ENCODE measurements at regions not wholly inside any gene's neighbourhood (a gene's known extent, or its start where the extent isn't known, plus 50 kb on each side); places are given as distances from the start of the nearest gene placed in this dataset.
A peak's percentile ranks its signal among the peaks of the same experiment; 100 is the strongest.
"Not testable (repeated sequence)": the region's sequence is repeated elsewhere in the genome, so short reads cannot be mapped to it uniquely, and the experiment has no call there.

GRCh38 chr6:156688620-156688971 is 88.6 kb upstream of the ARID1B start:
- no peak for DNase-seq (ENCODE audit: low read depth)

DNA sequence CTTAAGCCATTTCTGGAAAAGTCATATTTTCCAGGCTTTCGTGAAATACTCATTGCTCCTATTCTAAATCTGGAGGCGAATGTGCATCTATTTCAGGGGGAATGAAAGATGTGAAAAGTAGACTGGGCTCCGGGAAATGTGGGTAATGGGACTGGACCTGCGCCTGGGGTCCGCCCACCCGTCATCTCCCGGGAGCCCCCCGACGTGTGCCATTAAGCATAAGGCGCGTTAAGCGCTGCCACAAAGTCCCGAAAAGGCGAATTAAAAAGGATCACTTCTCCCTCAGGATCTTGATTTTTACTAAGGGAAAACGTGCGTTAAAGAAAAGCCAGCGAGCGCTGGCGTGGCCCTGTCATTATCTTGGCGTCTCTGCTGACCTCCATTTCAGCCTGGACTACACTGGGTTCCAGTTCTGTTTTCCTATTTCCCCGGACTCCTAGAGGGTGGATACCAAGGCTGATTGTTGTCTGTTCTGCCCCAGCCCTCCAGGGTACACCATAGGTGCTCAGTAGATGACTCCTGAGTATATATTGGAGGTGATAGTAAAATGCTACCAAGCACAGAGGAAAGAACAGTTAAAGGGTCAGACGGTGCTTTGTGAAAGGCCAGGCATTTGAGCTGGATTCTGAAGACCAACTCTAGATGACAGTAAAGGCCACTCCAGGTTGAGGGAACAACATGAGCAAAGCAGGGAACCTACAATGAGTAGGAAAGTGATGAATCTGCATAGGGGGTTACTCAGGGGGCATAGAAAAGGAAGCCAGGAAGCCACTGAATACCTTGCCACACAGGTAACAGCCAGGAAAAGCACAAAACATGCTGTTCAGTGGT is 89.2 kb upstream of the ARID1B start:
- no peak for DNase-seq (ENCODE audit: low read depth)

GRCh38 chr6:156686995-156687788 is 90.0 kb upstream of the ARID1B start:
- DNase-seq (ENCODE audit: low read depth) = peak; percentile 55

- peak; percentile 35 for DNase-seq (ENCODE audit: low read depth)
These were observed 90.7 kb upstream of the ARID1B start for GRCh38 chr6:156686301-156686994.

DNA sequence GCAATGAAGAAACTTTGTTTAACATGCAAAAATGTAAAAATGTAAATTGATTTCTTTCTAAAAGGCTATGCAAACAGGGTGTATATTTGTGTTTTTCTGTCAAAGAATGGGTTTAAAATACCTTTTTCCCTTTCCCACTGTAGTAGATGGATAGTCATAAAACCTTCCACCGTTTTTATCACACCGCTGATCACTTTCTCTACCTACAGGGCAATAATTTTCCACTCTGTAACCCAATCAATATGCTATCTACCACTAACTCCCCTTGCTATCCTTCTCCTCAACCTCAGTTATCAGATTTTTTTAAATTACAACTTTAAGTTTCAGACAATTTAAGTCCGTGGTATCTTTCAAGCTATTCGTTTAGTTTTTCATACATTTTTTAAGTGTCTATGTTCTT is 91.4 kb upstream of the ARID1B start:
- DNase-seq (ENCODE audit: low read depth) = no peak

DNA sequence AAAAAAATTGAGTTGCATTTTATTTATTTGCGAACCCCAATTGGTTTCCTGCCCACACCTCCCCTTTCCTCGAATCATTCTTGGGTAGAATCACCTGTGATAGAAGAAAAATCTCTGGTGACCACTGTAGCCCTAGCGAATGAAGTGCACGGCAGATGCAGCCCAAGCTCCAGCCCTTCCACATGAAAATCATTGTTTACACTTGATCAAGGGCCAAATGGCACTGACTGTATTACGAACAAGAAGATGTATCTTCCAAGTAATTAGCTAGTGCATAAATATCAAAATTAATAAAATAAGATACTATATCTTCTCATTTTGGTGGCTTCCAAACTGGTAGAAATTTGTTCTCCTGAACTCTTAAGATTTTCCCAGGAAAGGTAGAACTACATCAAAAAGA is 93.4 kb upstream of the ARID1B start:
- no peak for DNase-seq (ENCODE audit: low read depth)

DNA sequence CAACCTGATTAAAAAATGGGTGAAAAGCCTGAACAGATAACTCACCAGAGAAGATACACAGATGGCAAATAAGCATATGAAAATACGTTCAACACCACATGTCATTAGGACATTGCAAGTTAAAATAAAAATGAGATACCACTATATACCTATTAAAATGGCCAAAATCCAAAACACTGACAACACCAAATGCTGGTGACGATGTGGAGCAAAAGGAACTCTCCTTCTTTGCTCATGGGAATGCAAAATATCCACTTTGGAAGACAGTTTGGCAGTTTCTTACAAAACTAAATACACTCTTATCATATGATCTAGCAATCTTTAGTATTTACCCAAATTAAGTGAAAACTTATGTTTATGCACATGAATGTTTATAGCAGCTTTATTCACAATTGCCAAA is 100.5 kb upstream of the ARID1B start:
- no peak for DNase-seq (ENCODE audit: low read depth)

DNA sequence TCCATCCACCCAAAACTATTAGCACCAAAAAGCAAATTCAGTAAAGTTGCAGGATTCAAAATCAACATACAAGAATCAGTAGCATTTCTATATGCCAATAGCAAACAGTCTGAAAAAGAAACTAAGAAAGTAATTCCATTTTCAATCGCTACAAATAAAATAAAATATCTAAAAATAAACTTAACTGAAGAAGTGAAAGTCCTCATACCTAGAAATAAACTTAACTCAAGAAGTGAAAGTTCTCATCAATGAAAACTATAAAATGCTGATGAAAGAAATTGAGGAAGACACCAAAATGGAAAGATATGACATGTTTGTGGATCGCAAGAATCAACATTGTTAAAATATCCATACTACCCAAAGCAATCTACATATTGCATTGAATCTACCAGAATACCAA is 103.0 kb upstream of the ARID1B start:
- no peak for DNase-seq (ENCODE audit: low read depth)

DNA sequence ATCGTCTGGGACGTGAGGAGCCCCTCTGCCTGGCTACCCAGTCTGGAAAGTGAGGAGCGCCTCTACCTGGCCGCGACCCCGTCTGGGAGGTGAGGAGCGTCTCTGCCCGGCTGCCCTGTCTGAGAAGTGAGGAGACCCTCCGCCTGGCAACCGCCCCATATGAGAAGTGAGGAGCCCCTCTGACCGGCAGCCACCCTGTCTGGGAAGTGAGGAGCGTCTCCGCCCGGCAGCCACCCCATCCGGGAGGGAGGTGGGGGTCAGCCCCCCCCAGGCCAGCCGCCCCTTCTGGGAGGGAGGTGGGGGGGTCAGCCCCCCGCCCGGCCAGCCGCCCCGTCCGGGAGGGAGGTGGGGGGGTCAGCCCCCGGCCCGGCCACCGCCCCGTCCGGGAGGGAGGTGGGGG is 107.1 kb upstream of the ARID1B start:
- not testable (repeated sequence) for DNase-seq (ENCODE audit: low read depth)

- no peak for DNase-seq (ENCODE audit: low read depth)
These were observed 115.1 kb upstream of the ARID1B start for GRCh38 chr6:156662025-156662445.

DNA sequence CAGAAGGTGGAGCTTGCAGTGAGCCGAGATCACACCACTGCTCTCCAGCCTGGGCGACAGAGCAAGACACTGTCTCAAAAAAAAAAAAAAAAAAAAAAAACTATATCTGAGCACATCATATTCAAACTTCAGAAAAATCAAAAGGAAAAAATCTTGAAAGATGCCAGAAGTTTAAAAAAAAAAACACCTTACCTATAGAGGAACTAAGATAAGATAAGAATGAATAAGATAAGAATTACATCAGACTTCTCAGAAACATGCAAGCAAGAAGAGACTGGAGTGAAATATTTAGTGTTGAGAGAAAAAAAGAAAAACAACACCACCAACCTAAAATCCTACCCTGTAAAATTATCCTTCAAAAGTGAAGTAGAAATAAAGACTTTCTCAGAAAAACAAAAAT is 116.8 kb upstream of the ARID1B start:
- no peak for DNase-seq (ENCODE audit: low read depth)

- DNase-seq (ENCODE audit: low read depth) = no peak
These were observed 117.4 kb upstream of the ARID1B start for GRCh38 chr6:156659822-156660198.

- no peak for DNase-seq (ENCODE audit: low read depth)
These were observed 118.0 kb upstream of the ARID1B start for GRCh38 chr6:156658966-156659821.

- DNase-seq (ENCODE audit: low read depth) = peak; percentile 71
These were observed 118.8 kb upstream of the ARID1B start for GRCh38 chr6:156658186-156658965.

DNA sequence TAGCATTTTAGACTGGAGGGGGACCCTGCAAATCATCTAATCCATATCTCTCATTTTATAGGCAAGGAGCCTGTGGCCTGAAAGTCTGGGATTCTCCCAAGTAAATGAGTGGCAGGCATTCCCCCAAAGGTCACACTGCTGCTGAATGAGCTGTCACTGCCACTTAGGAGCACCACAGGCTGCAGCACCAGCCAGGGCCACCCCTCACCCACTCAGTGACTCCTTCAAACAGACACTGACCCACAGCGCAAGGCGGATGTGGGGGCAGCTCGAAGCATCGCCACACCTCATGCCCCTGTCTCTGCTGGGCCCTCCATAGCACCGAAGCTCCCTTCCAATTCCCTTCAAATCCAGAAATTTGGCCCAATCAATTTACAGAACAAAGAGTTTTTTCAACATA is 119.9 kb upstream of the ARID1B start:
- DNase-seq (ENCODE audit: low read depth) = no peak

GRCh38 chr6:156654919-156655918 is 122.0 kb upstream of the ARID1B start:
- DNase-seq (ENCODE audit: low read depth) = no peak

DNA sequence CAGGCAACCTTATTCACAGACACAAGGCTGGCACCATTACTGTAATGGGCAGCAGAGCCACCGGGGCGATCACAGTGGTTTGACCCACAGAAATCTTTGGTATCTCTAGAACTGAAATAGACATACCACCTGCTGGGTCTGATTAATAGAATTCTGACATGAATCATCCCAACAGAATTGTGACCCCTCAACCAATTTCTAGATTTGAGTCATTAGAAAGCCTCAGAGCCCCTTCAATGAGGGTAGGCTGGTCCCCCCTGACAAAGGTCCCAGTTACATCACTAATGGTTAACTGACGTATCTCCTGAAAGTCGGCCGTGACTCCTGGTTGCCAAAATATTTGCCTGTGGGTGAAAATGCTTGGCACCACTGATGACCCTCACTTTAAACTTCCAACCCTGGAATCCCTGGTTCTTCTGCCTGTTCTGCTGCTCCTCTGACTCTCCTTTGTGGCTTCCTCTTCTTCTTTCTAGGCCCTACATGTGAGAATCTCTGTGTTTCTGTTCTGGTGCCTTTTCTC is 124.9 kb upstream of the ARID1B start:
- no peak for DNase-seq (ENCODE audit: low read depth)

DNA sequence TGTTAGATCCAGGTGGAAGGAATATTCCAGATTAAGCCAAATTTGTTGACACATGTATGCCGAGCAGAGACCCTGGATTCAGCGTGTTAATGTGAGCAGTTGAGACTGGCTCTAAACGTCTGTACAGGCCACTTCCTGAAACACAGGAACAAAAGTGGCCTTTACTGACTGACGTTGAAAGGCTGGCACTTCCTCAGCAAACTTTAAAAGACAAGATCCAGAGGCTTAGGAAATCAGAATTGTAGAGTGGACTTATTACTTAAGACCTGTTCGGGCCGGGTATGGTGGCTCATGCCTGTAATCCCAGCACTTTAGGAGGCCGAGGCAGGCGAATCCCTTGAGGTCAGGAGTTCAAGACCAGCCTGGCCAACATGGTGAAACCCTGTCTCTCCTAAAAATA is 125.7 kb upstream of the ARID1B start:
- DNase-seq (ENCODE audit: low read depth) = no peak

DNA sequence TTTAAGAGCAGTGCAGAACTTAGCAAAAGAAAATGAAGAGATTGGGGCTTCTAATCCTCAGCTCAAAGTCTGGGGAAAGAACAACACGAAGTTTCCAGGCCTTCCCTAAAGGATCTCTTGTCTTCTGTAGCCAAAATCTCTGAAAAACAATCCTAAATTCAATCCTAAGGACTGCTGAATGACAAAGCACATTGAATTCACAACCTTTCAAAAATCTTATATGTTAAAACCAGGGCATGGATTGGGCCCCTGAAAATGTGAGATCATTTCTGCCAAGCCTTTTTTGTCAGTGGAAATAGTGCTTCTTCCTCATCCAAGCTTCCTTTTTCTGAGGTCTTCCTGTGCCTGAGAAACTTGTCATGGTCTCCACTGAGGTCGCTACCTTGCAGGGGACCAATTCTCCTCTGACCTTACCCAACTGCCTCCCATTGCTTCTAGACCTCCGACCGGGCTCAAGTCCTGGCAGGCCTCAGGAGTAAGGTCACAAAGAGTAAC is 126.2 kb upstream of the ARID1B start:
- no peak for DNase-seq (ENCODE audit: low read depth)

Data from HS-27A (cell line).